A204.1 (cell line): ENCODE measurements at regions not wholly inside any gene's neighbourhood (a gene's known extent, or its start where the extent isn't known, plus 50 kb on each side); places are given as distances from the start of the nearest gene placed in this dataset.

ENCODE experiments used
- FAIRE-seq: peaks from 2 replicates; lab custom pipeline; 2012; peaks lifted over from hg19 to GRCh38; lab: Jason Lieb, UNC

- no peak for FAIRE-seq
These were observed 347.7 kb upstream of the POU3F1 start for GRCh38 chr1:38394303-38394702.

- FAIRE-seq: no peak
These were observed 346.3 kb upstream of the POU3F1 start for GRCh38 chr1:38392861-38393260.

DNA sequence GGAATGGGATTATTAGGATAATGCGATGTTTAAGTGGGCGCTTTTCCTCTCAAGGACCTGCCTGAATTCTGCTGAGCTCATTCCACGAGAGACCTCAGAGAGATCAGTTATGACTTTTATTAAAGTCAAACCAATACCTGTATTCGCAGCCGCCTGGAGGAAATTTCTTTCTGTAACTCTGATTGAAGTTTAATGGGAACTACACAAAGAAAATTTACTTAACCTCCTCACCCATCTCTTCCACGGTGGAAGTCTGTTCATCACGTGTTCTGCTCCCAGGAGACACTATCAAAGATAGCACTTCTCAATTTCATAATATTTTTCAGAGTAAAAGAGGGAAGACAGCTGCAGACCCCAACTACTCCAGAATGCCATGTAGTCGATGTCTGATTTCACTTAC lies 334.7 kb upstream of the POU3F1 start:
- no peak for FAIRE-seq

DNA sequence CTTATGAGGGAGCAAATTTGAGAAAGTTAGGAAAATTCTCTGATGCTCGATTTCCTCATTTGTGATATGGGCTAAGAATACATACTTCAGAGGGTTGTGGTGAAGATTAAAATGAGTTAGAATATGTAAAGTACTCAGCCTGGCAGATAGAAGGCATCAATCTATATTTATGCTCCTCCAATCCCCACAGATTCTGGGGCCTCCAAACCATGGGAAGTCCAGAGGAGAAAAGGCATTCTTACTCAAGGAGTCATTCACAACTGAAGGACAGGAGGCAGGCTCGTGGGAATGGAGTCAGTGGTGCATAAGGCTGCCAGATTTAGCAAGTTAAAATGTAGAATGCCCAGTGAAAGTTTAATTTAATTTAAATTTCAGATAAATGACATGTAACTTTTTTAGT lies 330.0 kb upstream of the POU3F1 start:
- FAIRE-seq: no peak

GRCh38 chr1:38375035-38375434 lies 328.4 kb upstream of the POU3F1 start:
- FAIRE-seq: no peak

DNA sequence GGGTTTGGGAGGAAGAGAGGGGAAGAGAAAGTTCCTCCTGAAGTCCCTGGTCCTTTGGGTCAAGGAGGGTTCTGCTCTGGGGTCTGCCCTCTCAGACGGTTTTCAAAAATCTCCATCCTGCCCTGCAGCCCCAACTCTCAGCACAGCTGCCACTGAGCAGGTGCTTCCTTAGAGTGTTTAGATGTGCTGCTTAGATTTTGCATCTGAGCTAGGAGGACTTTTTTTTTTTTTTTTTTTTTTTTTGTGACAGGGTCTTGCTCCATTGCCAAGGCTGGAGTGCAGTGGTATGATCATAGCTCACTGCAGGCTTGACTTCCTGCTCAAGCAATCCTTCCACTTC lies 324.9 kb upstream of the POU3F1 start:
- no peak for FAIRE-seq

GRCh38 chr1:38370716-38371504 lies 324.3 kb upstream of the POU3F1 start:
- FAIRE-seq: no peak

GRCh38 chr1:38365242-38365641 lies 318.6 kb upstream of the POU3F1 start:
- no peak for FAIRE-seq

GRCh38 chr1:38361566-38361965 lies 315.0 kb upstream of the POU3F1 start:
- no peak for FAIRE-seq

DNA sequence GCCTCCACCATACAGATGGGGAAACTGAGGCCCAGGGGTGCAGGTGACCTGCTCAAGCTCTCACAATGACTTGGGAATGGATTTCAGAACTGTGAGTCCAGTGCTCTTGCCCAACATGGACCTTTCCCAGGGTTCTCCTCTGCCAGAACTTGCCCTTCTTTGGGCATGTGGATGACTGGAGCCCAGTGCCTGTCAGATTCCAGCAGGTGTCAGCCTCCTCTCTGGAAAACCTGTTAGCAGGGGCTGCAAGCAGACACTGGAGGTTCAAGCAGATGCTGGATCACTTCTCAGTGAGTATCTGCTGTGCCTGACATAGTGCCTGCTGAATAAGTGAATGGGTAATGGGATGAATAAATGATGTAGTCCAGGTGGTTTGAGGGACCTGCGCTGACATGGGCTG lies 314.2 kb upstream of the POU3F1 start:
- no peak for FAIRE-seq

- FAIRE-seq: no peak
These were observed 307.4 kb upstream of the POU3F1 start for GRCh38 chr1:38353956-38354355.

DNA sequence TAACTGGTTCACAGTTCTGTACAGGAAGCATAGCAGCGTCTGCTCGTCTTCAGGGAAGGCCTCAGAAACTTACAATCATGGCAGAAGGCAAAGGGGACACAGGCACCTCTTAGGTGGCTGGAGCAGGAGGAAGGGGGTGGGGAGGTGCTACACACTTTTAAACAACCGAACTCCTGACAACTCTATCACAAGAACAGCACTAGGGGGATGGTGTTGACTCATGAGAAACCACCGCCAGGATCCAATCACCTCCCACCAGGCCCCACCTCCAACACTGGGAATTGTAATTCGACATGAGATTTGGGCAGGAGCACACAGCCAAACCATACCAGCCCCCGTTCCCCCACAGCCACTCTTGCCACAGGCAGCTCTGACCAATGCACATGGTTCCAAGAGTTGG lies 306.3 kb upstream of the POU3F1 start:
- no peak for FAIRE-seq

- FAIRE-seq: no peak
These were observed 301.0 kb upstream of the POU3F1 start for GRCh38 chr1:38347446-38348175.

DNA sequence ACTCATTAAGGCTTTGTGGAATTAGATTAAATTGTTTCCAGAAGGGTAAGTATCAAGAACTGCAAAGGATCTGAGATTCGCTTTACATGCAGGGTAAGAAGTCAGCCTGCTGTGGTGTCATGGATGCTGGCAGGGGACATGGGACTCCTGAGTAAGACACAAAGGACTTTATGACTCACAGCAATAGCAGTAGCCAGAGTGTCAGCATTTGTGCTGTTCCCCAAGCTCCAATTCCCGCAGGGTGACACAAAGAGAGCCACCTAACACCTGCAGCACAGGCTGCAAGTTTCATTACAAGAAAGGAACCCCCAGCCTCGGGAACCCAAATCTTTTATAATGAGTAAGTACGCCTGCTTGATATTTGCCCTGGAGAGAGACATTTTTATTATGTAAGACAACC lies 298.1 kb upstream of the POU3F1 start:
- no peak for FAIRE-seq

DNA sequence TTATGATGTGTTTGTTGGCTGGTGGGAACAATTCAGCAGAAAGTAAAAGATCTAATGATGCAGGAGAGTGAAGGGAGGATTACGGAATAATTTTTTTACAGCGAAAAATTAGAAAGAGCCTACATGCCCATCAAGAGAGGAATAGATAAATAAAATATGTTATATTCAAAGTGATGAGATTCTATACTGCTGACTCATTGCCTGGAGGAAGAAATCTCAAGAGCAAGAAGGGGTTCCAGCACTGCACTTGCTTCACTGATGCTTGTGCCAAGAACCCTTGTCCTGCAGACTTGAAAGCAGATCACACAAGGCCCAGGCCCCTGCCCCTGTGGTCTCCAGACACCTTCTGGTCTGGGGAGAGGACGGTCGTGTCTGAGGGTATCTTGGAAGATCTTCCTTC lies 295.1 kb upstream of the POU3F1 start:
- FAIRE-seq: no peak

DNA sequence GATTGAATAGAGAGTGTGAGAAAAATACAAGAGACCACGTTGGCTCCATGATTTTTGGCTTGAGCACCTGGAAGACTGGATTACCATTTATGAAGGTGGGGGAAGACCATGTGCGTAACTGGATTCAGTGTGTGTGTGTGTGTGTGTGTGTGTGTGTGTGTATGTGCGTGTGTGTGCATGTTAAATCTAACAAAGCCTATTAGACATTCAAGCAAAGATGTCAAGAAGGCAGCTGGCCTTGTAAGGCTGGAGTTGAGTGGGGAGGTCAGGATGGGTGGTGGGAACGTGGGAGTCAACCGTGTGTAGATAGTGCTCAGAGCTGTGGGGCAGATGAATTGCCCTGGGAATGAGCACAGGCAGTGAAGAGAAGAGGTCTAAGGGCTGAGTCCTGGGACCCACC lies 293.8 kb upstream of the POU3F1 start:
- FAIRE-seq: no peak

GRCh38 chr1:38337711-38338110 lies 291.1 kb upstream of the POU3F1 start:
- no peak for FAIRE-seq

- FAIRE-seq: no peak
These were observed 290.4 kb upstream of the POU3F1 start for GRCh38 chr1:38336961-38337360.

DNA sequence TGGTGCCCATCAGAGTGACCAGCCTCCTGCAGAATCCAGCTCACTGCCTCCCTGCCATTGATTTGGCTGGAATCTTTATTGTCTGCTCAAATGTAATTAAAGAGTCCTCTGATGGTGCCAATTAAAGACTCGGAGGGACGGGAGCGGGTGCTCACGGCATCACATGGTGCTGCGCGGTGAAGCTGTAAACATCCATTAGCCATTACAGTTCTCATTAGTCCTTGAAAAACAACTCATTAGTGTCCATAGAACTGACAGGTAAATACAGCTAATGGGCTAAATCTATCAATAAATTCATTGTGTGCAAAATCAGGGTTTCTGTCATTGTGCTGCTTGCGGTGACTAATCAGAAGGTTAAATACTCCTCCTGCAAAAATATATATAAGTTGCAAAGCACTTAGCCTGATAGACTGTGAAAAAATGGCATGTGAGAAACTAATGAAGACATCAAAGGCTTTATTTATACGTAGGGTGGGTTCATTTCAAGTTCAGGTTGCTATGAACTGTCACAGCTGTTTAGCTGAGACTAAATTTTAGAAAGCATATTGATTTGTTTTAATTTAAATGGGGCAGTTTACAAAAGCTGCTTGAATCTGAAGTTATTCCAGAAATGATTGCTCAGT lies 289.8 kb upstream of the POU3F1 start:
- FAIRE-seq: no peak

GRCh38 chr1:38334930-38335592 lies 288.5 kb upstream of the POU3F1 start:
- FAIRE-seq: no peak

GRCh38 chr1:38332649-38333310 lies 286.2 kb upstream of the POU3F1 start:
- FAIRE-seq: no peak

GRCh38 chr1:38331496-38332210 lies 285.1 kb upstream of the POU3F1 start:
- FAIRE-seq: no peak
